ENCODE measurements at regions not wholly inside any gene's neighbourhood (a gene's known extent, or its start where the extent isn't known, plus 50 kb on each side); places are given as distances from the start of the nearest gene placed in this dataset.

DNA sequence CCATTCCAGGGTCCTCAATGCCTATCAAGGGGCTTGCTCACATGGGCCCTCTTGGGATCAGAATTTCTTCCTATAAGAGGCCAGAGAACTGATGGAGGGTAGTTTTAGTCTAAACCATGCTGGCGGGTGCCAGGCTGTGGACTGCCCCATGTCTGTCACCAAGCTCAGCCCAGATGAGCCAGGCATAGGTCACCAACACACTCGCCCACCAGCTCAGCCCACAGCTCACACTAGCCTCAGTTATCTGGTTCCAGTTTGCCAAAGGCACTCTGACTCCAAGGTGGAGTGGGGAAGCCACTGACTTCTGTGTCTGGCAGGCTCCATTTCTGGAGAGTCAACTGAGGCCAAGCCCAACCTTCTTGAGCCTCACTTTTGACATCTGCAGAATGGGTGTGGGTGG is 50.7 kb upstream of the INSYN1 start:
- H3K36me3 Mint-ChIP-seq = no peaks in the 10 kb centered on the region
- no peak overlapping the region for H3K27ac Mint-ChIP-seq
- no peak for DNase-seq (ENCODE audit: low spot score)
- CTCF ChIA-PET = interaction anchor here (0.7 to 1.4 kb wide), 2 partner anchors 63 to 99 kb away, joined by 3 to 5 read pairs; no protein-coding TSS in a partner anchor
- POLR2A ChIA-PET = no interaction called here
- H3K27me3 Mint-ChIP-seq (ENCODE audit: low read depth) = no peaks in the 10 kb centered on the region; the same call in 1 of the 2 replicates
- ATAC-seq = no peak
- no peaks in the 10 kb centered on the region for H3K9me3 Mint-ChIP-seq
- TF ChIP-seq FOXJ3 (CRISPR knock-in tag; IDR thresholded peaks at IDR 0.05; ENCODE audit: borderline replicate concordance) = no peak
- no peak for TF ChIP-seq ZNF671 (CRISPR knock-in tag; IDR thresholded peaks at IDR 0.05)
- TF ChIP-seq NR2C2 (CRISPR knock-in tag; IDR thresholded peaks at IDR 0.05) = no peak
- no peak for TF ChIP-seq USF2 (CRISPR knock-in tag; IDR thresholded peaks at IDR 0.05)
- TF ChIP-seq ZNF263 (CRISPR knock-in tag; IDR thresholded peaks at IDR 0.05; ENCODE audit: low read depth) = no peak
- TF ChIP-seq ETV6 (CRISPR knock-in tag; IDR thresholded peaks at IDR 0.05) = no peak
- no peak for TF ChIP-seq KAT7 (CRISPR knock-in tag; IDR thresholded peaks at IDR 0.05; ENCODE audit: borderline replicate concordance)
- TF ChIP-seq GTF2I (CRISPR knock-in tag; conservative IDR thresholded peaks at IDR 0.05) = no peak
- TF ChIP-seq, protein P1, sequence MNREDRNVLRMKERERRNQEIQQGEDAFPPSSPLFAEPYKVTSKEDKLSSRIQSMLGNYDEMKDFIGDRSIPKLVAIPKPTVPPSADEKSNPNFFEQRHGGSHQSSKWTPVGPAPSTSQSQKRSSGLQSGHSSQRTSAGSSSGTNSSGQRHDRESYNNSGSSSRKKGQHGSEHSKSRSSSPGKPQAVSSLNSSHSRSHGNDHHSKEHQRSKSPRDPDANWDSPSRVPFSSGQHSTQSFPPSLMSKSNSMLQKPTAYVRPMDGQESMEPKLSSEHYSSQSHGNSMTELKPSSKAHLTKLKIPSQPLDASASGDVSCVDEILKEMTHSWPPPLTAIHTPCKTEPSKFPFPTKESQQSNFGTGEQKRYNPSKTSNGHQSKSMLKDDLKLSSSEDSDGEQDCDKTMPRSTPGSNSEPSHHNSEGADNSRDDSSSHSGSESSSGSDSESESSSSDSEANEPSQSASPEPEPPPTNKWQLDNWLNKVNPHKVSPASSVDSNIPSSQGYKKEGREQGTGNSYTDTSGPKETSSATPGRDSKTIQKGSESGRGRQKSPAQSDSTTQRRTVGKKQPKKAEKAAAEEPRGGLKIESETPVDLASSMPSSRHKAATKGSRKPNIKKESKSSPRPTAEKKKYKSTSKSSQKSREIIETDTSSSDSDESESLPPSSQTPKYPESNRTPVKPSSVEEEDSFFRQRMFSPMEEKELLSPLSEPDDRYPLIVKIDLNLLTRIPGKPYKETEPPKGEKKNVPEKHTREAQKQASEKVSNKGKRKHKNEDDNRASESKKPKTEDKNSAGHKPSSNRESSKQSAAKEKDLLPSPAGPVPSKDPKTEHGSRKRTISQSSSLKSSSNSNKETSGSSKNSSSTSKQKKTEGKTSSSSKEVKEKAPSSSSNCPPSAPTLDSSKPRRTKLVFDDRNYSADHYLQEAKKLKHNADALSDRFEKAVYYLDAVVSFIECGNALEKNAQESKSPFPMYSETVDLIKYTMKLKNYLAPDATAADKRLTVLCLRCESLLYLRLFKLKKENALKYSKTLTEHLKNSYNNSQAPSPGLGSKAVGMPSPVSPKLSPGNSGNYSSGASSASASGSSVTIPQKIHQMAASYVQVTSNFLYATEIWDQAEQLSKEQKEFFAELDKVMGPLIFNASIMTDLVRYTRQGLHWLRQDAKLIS (CRISPR knock-in tag; IDR thresholded peaks at IDR 0.05; ENCODE audit: borderline replicate concordance) = no peak
- TF ChIP-seq, protein P2, sequence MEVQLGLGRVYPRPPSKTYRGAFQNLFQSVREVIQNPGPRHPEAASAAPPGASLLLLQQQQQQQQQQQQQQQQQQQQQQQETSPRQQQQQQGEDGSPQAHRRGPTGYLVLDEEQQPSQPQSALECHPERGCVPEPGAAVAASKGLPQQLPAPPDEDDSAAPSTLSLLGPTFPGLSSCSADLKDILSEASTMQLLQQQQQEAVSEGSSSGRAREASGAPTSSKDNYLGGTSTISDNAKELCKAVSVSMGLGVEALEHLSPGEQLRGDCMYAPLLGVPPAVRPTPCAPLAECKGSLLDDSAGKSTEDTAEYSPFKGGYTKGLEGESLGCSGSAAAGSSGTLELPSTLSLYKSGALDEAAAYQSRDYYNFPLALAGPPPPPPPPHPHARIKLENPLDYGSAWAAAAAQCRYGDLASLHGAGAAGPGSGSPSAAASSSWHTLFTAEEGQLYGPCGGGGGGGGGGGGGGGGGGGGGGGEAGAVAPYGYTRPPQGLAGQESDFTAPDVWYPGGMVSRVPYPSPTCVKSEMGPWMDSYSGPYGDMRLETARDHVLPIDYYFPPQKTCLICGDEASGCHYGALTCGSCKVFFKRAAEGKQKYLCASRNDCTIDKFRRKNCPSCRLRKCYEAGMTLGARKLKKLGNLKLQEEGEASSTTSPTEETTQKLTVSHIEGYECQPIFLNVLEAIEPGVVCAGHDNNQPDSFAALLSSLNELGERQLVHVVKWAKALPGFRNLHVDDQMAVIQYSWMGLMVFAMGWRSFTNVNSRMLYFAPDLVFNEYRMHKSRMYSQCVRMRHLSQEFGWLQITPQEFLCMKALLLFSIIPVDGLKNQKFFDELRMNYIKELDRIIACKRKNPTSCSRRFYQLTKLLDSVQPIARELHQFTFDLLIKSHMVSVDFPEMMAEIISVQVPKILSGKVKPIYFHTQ (CRISPR knock-in tag; IDR thresholded peaks at IDR 0.05) = no peak
- no peak for TF ChIP-seq MYBL2 (CRISPR knock-in tag; IDR thresholded peaks at IDR 0.05)
- no peak for TF ChIP-seq FOXP4 (CRISPR knock-in tag; IDR thresholded peaks at IDR 0.05)
- TF ChIP-seq NFYB (CRISPR knock-in tag; conservative IDR thresholded peaks at IDR 0.05; ENCODE audit: low read depth) = no peak
- no peak for TF ChIP-seq MXD4 (CRISPR knock-in tag; IDR thresholded peaks at IDR 0.05; ENCODE audit: borderline replicate concordance)
- peaks cover 30% of the 10 kb centered on the region for H3K4me1 Mint-ChIP-seq
- H3K4me3 Mint-ChIP-seq = no peak overlapping the region

GRCh38 chr15:73805504-73806089 is 52.4 kb upstream of the INSYN1 start:
- H3K9me3 Mint-ChIP-seq = no peaks in the 10 kb centered on the region
- CTCF ChIA-PET = interaction anchor here (0.8 to 1.4 kb wide), 5 partner anchors 19 to 128 kb away, joined by 3 to 5 read pairs (median 4); no protein-coding TSS in a partner anchor
- DNase-seq (ENCODE audit: low spot score) = no peak
- H3K27me3 Mint-ChIP-seq (ENCODE audit: low read depth) = no peaks in the 10 kb centered on the region; the same call in 1 of the 2 replicates
- POLR2A ChIA-PET = no interaction called here
- no peaks in the 10 kb centered on the region for H3K36me3 Mint-ChIP-seq
- no peak overlapping the region for H3K27ac Mint-ChIP-seq
- no peak for ATAC-seq
- H3K4me3 Mint-ChIP-seq = no peak overlapping the region
- peaks cover 13% of the 10 kb centered on the region for H3K4me1 Mint-ChIP-seq
- TF ChIP-seq NR3C1 (CRISPR knock-in tag; conservative IDR thresholded peaks at IDR 0.05; ENCODE audit: low read depth) (no peak), ZNF317 (CRISPR knock-in tag; IDR thresholded peaks at IDR 0.05; ENCODE audit: borderline replicate concordance, low read depth) (no peak), ATF6 (CRISPR knock-in tag; IDR thresholded peaks at IDR 0.05) (no peak), ZNF671 (CRISPR knock-in tag; IDR thresholded peaks at IDR 0.05) (no peak), ATF1 (CRISPR knock-in tag; IDR thresholded peaks at IDR 0.05) (no peak)
- TF ChIP-seq, protein P3, sequence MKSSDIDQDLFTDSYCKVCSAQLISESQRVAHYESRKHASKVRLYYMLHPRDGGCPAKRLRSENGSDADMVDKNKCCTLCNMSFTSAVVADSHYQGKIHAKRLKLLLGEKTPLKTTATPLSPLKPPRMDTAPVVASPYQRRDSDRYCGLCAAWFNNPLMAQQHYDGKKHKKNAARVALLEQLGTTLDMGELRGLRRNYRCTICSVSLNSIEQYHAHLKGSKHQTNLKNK (CRISPR knock-in tag; IDR thresholded peaks at IDR 0.05) = no peak

Measured in WTC11 (cell line).